Cardiac septum (tissue), 1 donor: ENCODE measurements at regions not wholly inside any gene's neighbourhood (a gene's known extent, or its start where the extent isn't known, plus 50 kb on each side); places are given as distances from the start of the nearest gene placed in this dataset.

Source experiments
- DNase-seq: peaks from one replicate; pipeline ENCODE4 v3.0.0-alpha.2; 2020; ENCODE audit warnings: low spot score
- intact Hi-C: fragments of 100-400 bp; cut with DNase I; formaldehyde crosslinking; loops from one replicate; pipeline ENCODE4 v1.14.0; 2022
- donor health status: DM: no; HTN: no; CAD: no.

GRCh38 chr3:102068327-102068726 lies 219.0 kb downstream of the NFKBIZ start:
- no peak for DNase-seq
- intact Hi-C loops, result no loop called here

GRCh38 chr3:102068736-102069135 lies 219.4 kb downstream of the NFKBIZ start:
- intact Hi-C loops, result no loop called here
- no peak for DNase-seq

- no peak for DNase-seq
- intact Hi-C loops, result no loop called here
Measured at GRCh38 chr3:102069211-102069662, 219.9 kb downstream of the NFKBIZ start.

GRCh38 chr3:102074946-102075345 lies 225.6 kb downstream of the NFKBIZ start:
- intact Hi-C loops, result no loop called here

GRCh38 chr3:102078401-102078800 lies 229.1 kb downstream of the NFKBIZ start:
- intact Hi-C loops, result no loop called here

More at GRCh38 chr3:102074946-102075345, 225.6 kb downstream of the NFKBIZ start:
- no peak for DNase-seq

GRCh38 chr3:102078854-102079808 lies 229.8 kb downstream of the NFKBIZ start:
- DNase-seq, result no peak
- intact Hi-C loops, result no loop called here

More at GRCh38 chr3:102078401-102078800, 229.1 kb downstream of the NFKBIZ start:
- DNase-seq, result no peak

GRCh38 chr3:102079809-102080197 lies 230.5 kb downstream of the NFKBIZ start:
- intact Hi-C loops, result no loop called here
- no peak for DNase-seq

- DNase-seq, result no peak
- intact Hi-C loops, result no loop called here
Measured at GRCh38 chr3:102081572-102082289, 232.4 kb downstream of the NFKBIZ start.

GRCh38 chr3:102083473-102083872 lies 234.2 kb downstream of the NFKBIZ start:
- no peak for DNase-seq
- intact Hi-C loops, result no loop called here

- intact Hi-C loops, result no loop called here
- no peak for DNase-seq
Measured at GRCh38 chr3:102084006-102084405, 234.7 kb downstream of the NFKBIZ start.

GRCh38 chr3:102084704-102085103 lies 235.4 kb downstream of the NFKBIZ start:
- DNase-seq, result no peak
- intact Hi-C loops, result no loop called here

- intact Hi-C loops, result no loop called here
- DNase-seq, result no peak
Measured at GRCh38 chr3:102085431-102086176, 236.3 kb downstream of the NFKBIZ start.

- DNase-seq, result no peak
- intact Hi-C loops, result no loop called here
Measured at GRCh38 chr3:102087236-102087635, 237.9 kb downstream of the NFKBIZ start.

GRCh38 chr3:102089239-102089638 lies 239.9 kb downstream of the NFKBIZ start:
- intact Hi-C loops, result no loop called here

GRCh38 chr3:102089904-102090720 lies 240.8 kb downstream of the NFKBIZ start:
- DNase-seq, result no peak
- intact Hi-C loops, result no loop called here

More at GRCh38 chr3:102089239-102089638, 239.9 kb downstream of the NFKBIZ start:
- no peak for DNase-seq

- DNase-seq, result no peak
- intact Hi-C loops, result no loop called here
Measured at GRCh38 chr3:102090721-102091045, 241.4 kb downstream of the NFKBIZ start.

GRCh38 chr3:102091358-102091757 lies 242.0 kb downstream of the NFKBIZ start:
- no peak for DNase-seq
- intact Hi-C loops, result no loop called here

GRCh38 chr3:102092617-102093466 lies 243.5 kb downstream of the NFKBIZ start:
- intact Hi-C loops, result no loop called here
- DNase-seq, result no peak
